HepG2 (cell line): ENCODE measurements at regions not wholly inside any gene's neighbourhood (a gene's known extent, or its start where the extent isn't known, plus 50 kb on each side); places are given as distances from the start of the nearest gene placed in this dataset.

Experiments
- ATAC-seq: fragments of 200-7000 bp; cut with Tn5 transposase; 3 replicates; pipeline ENCODE4 v1.9.1; 2020; ENCODE audit warnings: mild to moderate bottlenecking, moderate library complexity
- BruUV-seq: library from RNA; stranded (reverse); fragments of 400-500 nt; replicated peaks from 2 replicates; lab custom pipeline; 2021; lab: Mats Ljungman, UMichigan
- CTCF ChIA-PET: fragments of 300-600 bp; formaldehyde crosslinking; extraction: SDS; loops from one replicate; lab custom pipeline; 2021; ENCODE audit warnings: low total read pairs, inconsistent platforms, low intra/inter-chr PET ratio; lab: Yijun Ruan, JAX
- POLR2A ChIA-PET: fragments of 350-600 bp; sonication (Branson Sonifier 250); formaldehyde crosslinking; loops from one replicate; lab custom pipeline; 2020; ENCODE audit warnings: antibody characterized with exemption, inconsistent platforms; lab: Yijun Ruan, JAX
- DNase-seq: peaks from one replicate; pipeline ENCODE4 v3.0.0-alpha.2; 2015; ENCODE audit warnings: low spot score
- FAIRE-seq: peaks from 3 replicates; lab custom pipeline; 2011; peaks lifted over from hg19 to GRCh38; lab: Jason Lieb, UNC
- H2AFZ ChIP-seq: one replicate; pipeline ENCODE4 v1.6.1; 2011; ENCODE audit warnings: low read length, inconsistent platforms
- H3K27ac ChIP-seq: fragments of 300-600 bp; 3 replicates; pipeline ENCODE4 v1.8.0; 2011; ENCODE audit warnings: mixed run types, mild to moderate bottlenecking, mixed read lengths, low read length, inconsistent platforms; ENCODE audit not compliant: insufficient read depth; ENCODE audit errors: extremely low read length
- H3K27me3 ChIP-seq, 2 experiments: fragments of 200-600 bp in 1 of 2; 2 replicates in 1 of 2; 3 replicates in 1 of 2; pipeline versions ENCODE4 v1.6.0 to v1.8.0; 2011; ENCODE audit warnings: low read length in 2 of 2, mild to moderate bottlenecking in 2 of 2, moderate library complexity in 2 of 2, inconsistent platforms in 1 of 2; ENCODE audit not compliant: insufficient read depth in 2 of 2, control insufficient read depth in 1 of 2
- H3K36me3 ChIP-seq, 2 experiments: fragments of 200-600 bp in 1 of 2; replicated peaks in 1 of 2; 2 replicates in 1 of 2; 3 replicates in 1 of 2; pipeline versions ENCODE4 v1.5.1 to v1.8.0; 2011; ENCODE audit warnings: low read length in 2 of 2, inconsistent platforms in 1 of 2; ENCODE audit not compliant: insufficient read depth in 2 of 2, control insufficient read depth in 1 of 2
- H3K4me1 ChIP-seq: 2 replicates; pipeline ENCODE4 v1.5.1; 2012; ENCODE audit warnings: low read length, inconsistent platforms; ENCODE audit not compliant: insufficient read depth
- H3K4me2 ChIP-seq: 2 replicates; pipeline ENCODE4 v1.6.0; 2011; ENCODE audit warnings: low read depth, low read length, inconsistent platforms
- H3K4me3 ChIP-seq, 3 experiments: fragments of 200-600 bp in 1 of 3; sonication (generic), shearing (Covaris generic) in 1 of 3; replicated peaks in 1 of 3; 2 replicates each; pipeline ENCODE4 v1.5.1; 2011 to 2016; ENCODE audit warnings: low read length in 3 of 3, inconsistent platforms in 2 of 3, low read depth in 2 of 3, mild to moderate bottlenecking in 2 of 3, control low read depth in 1 of 3, mixed read lengths in 1 of 3; ENCODE audit not compliant: insufficient read depth in 1 of 3
- H3K79me2 ChIP-seq: one replicate; pipeline ENCODE4 v1.6.1; 2011; ENCODE audit warnings: low read length, inconsistent platforms; ENCODE audit not compliant: insufficient read depth
- H3K9ac ChIP-seq: 2 replicates; pipeline ENCODE4 v1.6.0; 2011; ENCODE audit warnings: mild to moderate bottlenecking, low read depth, low read length, inconsistent platforms; ENCODE audit not compliant: insufficient read depth
- H3K9me3 ChIP-seq: 2 replicates; pipeline ENCODE4 v1.5.1; 2012; ENCODE audit warnings: mild to moderate bottlenecking, low read length
- H4K20me1 ChIP-seq: 2 replicates; pipeline ENCODE4 v1.6.0; 2011; ENCODE audit warnings: inconsistent platforms, mild to moderate bottlenecking, low read length, moderate library complexity; ENCODE audit not compliant: insufficient read depth
- GABPB1 ChIP-seq: IDR thresholded peaks from 2 replicates; pipeline ENCODE4 v1.6.1; 2016; ENCODE audit warnings: mild to moderate bottlenecking, missing genetic modification reagents, moderate library complexity, missing compliant biosample characterization
- GPN1 ChIP-seq: sonication (generic); formaldehyde crosslinking; IDR thresholded peaks from 2 replicates; pipeline ENCODE4 v1.5.1; 2020; ENCODE audit warnings: missing genetic modification reagents, borderline replicate concordance
- KDM4B ChIP-seq: sonication (generic); formaldehyde crosslinking; IDR thresholded peaks from 2 replicates; pipeline ENCODE4 v1.4.0; 2020; ENCODE audit warnings: missing genetic modification reagents
- KMT2A ChIP-seq: sonication (generic); formaldehyde crosslinking; IDR thresholded peaks from 2 replicates; pipeline ENCODE4 v1.4.0; 2020; ENCODE audit warnings: missing genetic modification reagents
- MTA1 ChIP-seq: sonication (generic); formaldehyde crosslinking; IDR thresholded peaks from 2 replicates; pipeline ENCODE4 v1.4.0; 2020; ENCODE audit warnings: missing genetic modification reagents, mild to moderate bottlenecking, borderline replicate concordance
- ONECUT2 ChIP-seq: sonication (generic); formaldehyde crosslinking; IDR thresholded peaks from 2 replicates; pipeline ENCODE4 v1.4.0; 2020; ENCODE audit warnings: missing genetic modification reagents
- RCOR2 ChIP-seq: IDR thresholded peaks from 2 replicates; pipeline ENCODE4 v1.6.1; 2016; ENCODE audit warnings: missing biosample characterization, missing genetic modification reagents
- REPIN1 ChIP-seq: sonication (generic); formaldehyde crosslinking; IDR thresholded peaks from 2 replicates; pipeline ENCODE4 v1.8.0; 2022; ENCODE audit warnings: missing genetic modification reagents, low read depth, mild to moderate bottlenecking, borderline replicate concordance
- REXO4 ChIP-seq: sonication (generic); formaldehyde crosslinking; IDR thresholded peaks from 2 replicates; pipeline ENCODE4 v1.8.0; 2022; ENCODE audit warnings: missing genetic modification reagents, mild to moderate bottlenecking, borderline replicate concordance
- RXRB ChIP-seq: IDR thresholded peaks from 2 replicates; pipeline ENCODE4 v1.6.1; 2016; ENCODE audit warnings: borderline replicate concordance, missing genetic modification reagents, missing compliant biosample characterization
- SATB2 ChIP-seq: sonication (generic); formaldehyde crosslinking; IDR thresholded peaks from 2 replicates; pipeline ENCODE4 v1.5.0; 2020; ENCODE audit warnings: missing genetic modification reagents
- TEAD3 ChIP-seq: optimal IDR thresholded peaks from 2 replicates; pipeline ENCODE3; 2016; ENCODE audit warnings: borderline replicate concordance
- THAP11 ChIP-seq: IDR thresholded peaks from 2 replicates; pipeline ENCODE4 v1.6.1; 2016; ENCODE audit warnings: missing biosample characterization, missing genetic modification reagents
- ZNF251 ChIP-seq: sonication (generic); formaldehyde crosslinking; IDR thresholded peaks from 2 replicates; pipeline ENCODE4 v1.9.0; 2021; ENCODE audit warnings: mild to moderate bottlenecking, missing genetic modification reagents
- WGBS: methylation state at CpG from one replicate; pipeline ENCODE4 v1.1.6; 2017; ENCODE audit warnings: low lambda C conversion rate; 5-methylcytosine and 5-hydroxymethylcytosine counted together
- in situ Hi-C: cut with HindIII; loops from 2 replicates; pipeline ENCODE4 v1.10.0; 2017; ENCODE audit warnings: low pct_unique_long_range_greater_than_20kb; ENCODE audit not compliant: extremely low pct_ligation_motif_present
- intact Hi-C: fragments of 100-400 bp; cut with micrococcal nuclease; formaldehyde crosslinking; loops from one replicate; pipeline ENCODE4 v1.10.0; 2022; ENCODE audit not compliant: unreplicated experiment
- TF ChIP-seq, protein P1 (sequence below): sonication (generic); formaldehyde crosslinking; IDR thresholded peaks from 2 replicates; pipeline ENCODE4 v1.4.0; 2020; ENCODE audit warnings: mild to moderate bottlenecking, low read depth, missing genetic modification reagents

GRCh38 chr15:85878828-85879225 lies 84.1 kb upstream of the KLHL25 start (continued):
- no peak for TF ChIP-seq GABPB1 (CRISPR knock-in tag)
- TF ChIP-seq ZNF251 (CRISPR knock-in tag) = no peak
- no peak for TF ChIP-seq MTA1
- no peak for TF ChIP-seq GPN1 (CRISPR knock-in tag)
- TF ChIP-seq, all 625 proteins: peak for 0

DNA sequence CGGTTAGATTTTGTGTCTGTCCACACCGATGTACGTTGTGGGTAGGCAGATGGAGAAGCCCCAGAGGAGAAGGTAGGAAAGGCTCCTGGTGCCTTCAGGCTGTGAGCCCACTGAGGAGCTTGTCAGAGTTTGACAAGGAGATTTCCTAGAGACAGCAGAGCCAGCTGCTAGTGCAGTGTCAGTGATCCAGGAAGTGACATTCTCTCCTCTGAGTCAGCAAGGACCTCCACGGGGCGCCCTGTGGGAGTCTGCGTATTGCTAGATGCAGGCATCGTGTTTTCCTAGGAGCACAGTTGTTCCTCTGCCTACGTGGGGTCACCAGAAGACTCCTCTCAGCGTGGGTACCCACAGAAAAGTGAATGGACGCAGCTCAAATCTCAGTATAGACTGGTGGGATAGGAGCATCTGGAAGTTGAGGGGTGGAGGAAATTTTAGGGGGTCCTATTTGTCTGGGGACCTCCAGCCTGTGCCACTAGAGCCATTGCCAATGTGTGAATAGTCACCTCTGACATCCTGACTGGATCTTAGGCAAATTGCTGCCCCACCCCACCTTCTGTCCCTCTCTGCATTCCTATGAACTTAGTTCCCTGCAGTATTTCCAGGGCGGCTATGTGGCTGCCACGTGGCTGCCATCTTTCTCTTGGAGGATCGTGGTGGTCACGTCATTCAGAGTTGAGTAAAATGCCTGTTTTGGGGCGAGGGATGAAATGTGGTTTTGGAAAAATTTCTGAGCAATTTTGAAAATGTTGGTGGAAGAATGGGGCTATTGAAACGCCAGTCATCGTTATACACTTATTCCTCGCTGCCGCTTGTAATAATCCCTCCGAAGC lies 84.8 kb upstream of the KLHL25 start:
- Histone ChIP-seq H3K36me3 (no peaks in the 10 kb centered on the region), H4K20me1 (no peaks in the 10 kb centered on the region), H3K4me2 (no peak overlapping the region), H3K9ac (no peak overlapping the region), H3K27me3 (peaks cover 1 to 10% of the 10 kb centered on the region in 2 experiments; a peak in 3 of 5 replicates), H3K79me2 (no peaks in the 10 kb centered on the region), H3K9me3 (no peaks in the 10 kb centered on the region), H3K4me1 (no peaks in the 10 kb centered on the region), H3K4me3 (no peak overlapping the region), H2AFZ (no peak overlapping the region), H3K27ac (no peak overlapping the region)
- POLR2A ChIA-PET = no interaction called here
- 31% methylated on average over 17 of the region's 20 CpGs for WGBS
- TF ChIP-seq REXO4 (CRISPR knock-in tag) = no peak
- TF ChIP-seq SATB2 (CRISPR knock-in tag) = no peak
- TF ChIP-seq TEAD3 (CRISPR knock-in tag) = no peak
- TF ChIP-seq REPIN1 = no peak
- TF ChIP-seq THAP11 (CRISPR knock-in tag) = no peak
- TF ChIP-seq, protein P1, sequence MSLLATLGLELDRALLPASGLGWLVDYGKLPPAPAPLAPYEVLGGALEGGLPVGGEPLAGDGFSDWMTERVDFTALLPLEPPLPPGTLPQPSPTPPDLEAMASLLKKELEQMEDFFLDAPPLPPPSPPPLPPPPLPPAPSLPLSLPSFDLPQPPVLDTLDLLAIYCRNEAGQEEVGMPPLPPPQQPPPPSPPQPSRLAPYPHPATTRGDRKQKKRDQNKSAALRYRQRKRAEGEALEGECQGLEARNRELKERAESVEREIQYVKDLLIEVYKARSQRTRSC = no peak
- TF ChIP-seq RXRB (CRISPR knock-in tag) = no peak
- no peak for TF ChIP-seq KDM4B (CRISPR knock-in tag)
- TF ChIP-seq KMT2A (CRISPR knock-in tag) = no peak
- no peak for TF ChIP-seq RCOR2
- TF ChIP-seq ONECUT2 = no peak
- no TSS peak for BruUV-seq
- CTCF ChIA-PET = no interaction called here
- intact Hi-C loops = no loop called here
- DNase-seq (no peak), ATAC-seq (no peak), FAIRE-seq (no peak)
- in situ Hi-C loops = no loop called here
